NCI-H146 (cell line): ENCODE measurements at regions not wholly inside any gene's neighbourhood (a gene's known extent, or its start where the extent isn't known, plus 50 kb on each side); places are given as distances from the start of the nearest gene placed in this dataset.

Experiments
- DNase-seq: peaks from one replicate; lab custom pipeline; 2025; lab: John Stamatoyannopoulos, UW

- DNase-seq, result peak; percentile 61
Observed at GRCh38 chr10:55500931-55501559, 700.0 kb upstream of the PCDH15 start.

- no peak for DNase-seq
Observed at GRCh38 chr10:55497893-55498499, 697.0 kb upstream of the PCDH15 start.

GRCh38 chr10:55495555-55495954 lies 694.5 kb upstream of the PCDH15 start:
- no peak for DNase-seq

GRCh38 chr10:55491712-55492111 lies 690.7 kb upstream of the PCDH15 start:
- DNase-seq, result peak; percentile 0

- no peak for DNase-seq
Observed at GRCh38 chr10:55485827-55486226, 684.8 kb upstream of the PCDH15 start.

GRCh38 chr10:55476129-55476528 lies 675.1 kb upstream of the PCDH15 start:
- DNase-seq, result no peak

GRCh38 chr10:55474258-55474657 lies 673.2 kb upstream of the PCDH15 start:
- DNase-seq, result no peak

GRCh38 chr10:55470840-55471239 lies 669.8 kb upstream of the PCDH15 start:
- DNase-seq, result no peak

- DNase-seq, result no peak
Observed at GRCh38 chr10:55466806-55467504, 665.9 kb upstream of the PCDH15 start.

- DNase-seq, result no peak
Observed at GRCh38 chr10:55464083-55464482, 663.1 kb upstream of the PCDH15 start.

- DNase-seq, result no peak
Observed at GRCh38 chr10:55460008-55460407, 659.0 kb upstream of the PCDH15 start.

GRCh38 chr10:55449981-55450380 lies 649.0 kb upstream of the PCDH15 start:
- no peak for DNase-seq

- DNase-seq, result no peak
Observed at GRCh38 chr10:55446441-55447002, 645.5 kb upstream of the PCDH15 start.

GRCh38 chr10:55441777-55442176 lies 640.7 kb upstream of the PCDH15 start:
- DNase-seq, result no peak

- DNase-seq, result no peak
Observed at GRCh38 chr10:55426138-55426537, 625.1 kb upstream of the PCDH15 start.

- peak; percentile 97 for DNase-seq
Observed at GRCh38 chr10:55410415-55410885, 609.4 kb upstream of the PCDH15 start.

- no peak for DNase-seq
Observed at GRCh38 chr10:55404094-55404493, 603.1 kb upstream of the PCDH15 start.

- no peak for DNase-seq
Observed at GRCh38 chr10:55400075-55400849, 599.2 kb upstream of the PCDH15 start.

- no peak for DNase-seq
Observed at GRCh38 chr10:55398497-55398882, 597.5 kb upstream of the PCDH15 start.

GRCh38 chr10:55397777-55398496 lies 596.9 kb upstream of the PCDH15 start:
- no peak for DNase-seq

- no peak for DNase-seq
Observed at GRCh38 chr10:55378196-55378595, 577.2 kb upstream of the PCDH15 start.

GRCh38 chr10:55374917-55375316 lies 573.9 kb upstream of the PCDH15 start:
- no peak for DNase-seq
